Activated B cell treated with CpG ODN at 0.5 μM for 24 hours (primary cell): ENCODE measurements at regions not wholly inside any gene's neighbourhood (a gene's known extent, or its start where the extent isn't known, plus 50 kb on each side); places are given as distances from the start of the nearest gene placed in this dataset.

Experiments used
- ATAC-seq: fragments of 200-7000 bp; cut with Tn5 transposase; one replicate; pipeline ENCODE4 v1.10.0; 2021; ENCODE audit warnings: low read depth, mild to moderate bottlenecking, moderate library complexity
- CTCF ChIA-PET: fragments of 350-600 bp; sonication (Branson Sonifier 250); formaldehyde crosslinking; loops from one replicate; lab custom pipeline; 2021; ENCODE audit warnings: antibody characterized with exemption; lab: Charles Lee
- POLR2A ChIA-PET: fragments of 350-600 bp; sonication (Branson Sonifier 250); formaldehyde crosslinking; loops from one replicate; lab custom pipeline; 2021; ENCODE audit warnings: antibody characterized with exemption; lab: Charles Lee
- DNase-seq: peaks from one replicate; pipeline ENCODE4 v3.0.0; 2022
- H3K27ac Mint-ChIP-seq: one replicate; pipeline ENCODE4 v1.8.0; 2020; ENCODE audit warnings: mixed read lengths
- H3K27me3 Mint-ChIP-seq: one replicate; pipeline ENCODE4 v1.8.0; 2021; ENCODE audit warnings: mixed read lengths
- H3K36me3 Mint-ChIP-seq: one replicate; pipeline ENCODE4 v1.8.0; 2021; ENCODE audit warnings: low read depth, mixed read lengths
- H3K4me1 Mint-ChIP-seq: one replicate; pipeline ENCODE4 v1.8.0; 2021; ENCODE audit warnings: mixed read lengths
- H3K4me3 Mint-ChIP-seq: one replicate; pipeline ENCODE4 v1.8.0; 2020; ENCODE audit warnings: mild to moderate bottlenecking, mixed read lengths
- H3K9me3 Mint-ChIP-seq: one replicate; pipeline ENCODE4 v1.8.0; 2020; ENCODE audit warnings: mixed read lengths
- CTCF ChIP-seq: fragments of 200-600 bp; IDR thresholded peaks from one replicate; pipeline ENCODE4 v1.8.0; 2022; ENCODE audit warnings: antibody characterized with exemption, mild to moderate bottlenecking
- intact Hi-C: fragments of 100-400 bp; cut with micrococcal nuclease; formaldehyde crosslinking; loops from one replicate; pipeline ENCODE4 v1.15.1; 2024

- no peak overlapping the region for H3K27ac Mint-ChIP-seq
- no peak for DNase-seq
- ChIA-PET CTCF (no interaction called here), POLR2A (no interaction called here)
- ATAC-seq = no peak
- H3K9me3 Mint-ChIP-seq = no peaks in the 10 kb centered on the region
- H3K27me3 Mint-ChIP-seq = no peaks in the 10 kb centered on the region
- TF ChIP-seq CTCF = no peak
- intact Hi-C loops = no loop called here
- no peaks in the 10 kb centered on the region for H3K4me1 Mint-ChIP-seq
- H3K4me3 Mint-ChIP-seq = no peak overlapping the region
- no peaks in the 10 kb centered on the region for H3K36me3 Mint-ChIP-seq
These were observed 69.4 kb upstream of the COPS8 start for GRCh38 chr2:237016121-237016915.

GRCh38 chr2:237020090-237020489, 65.6 kb upstream of the COPS8 start:
- Mint-ChIP-seq H3K9me3 (no peaks in the 10 kb centered on the region), H3K27ac (no peak overlapping the region), H3K4me3 (no peak overlapping the region), H3K36me3 (no peaks in the 10 kb centered on the region), H3K4me1 (no peaks in the 10 kb centered on the region), H3K27me3 (peaks cover 6% of the 10 kb centered on the region)
- ChIA-PET POLR2A (no interaction called here), CTCF (no interaction called here)
- intact Hi-C loops = no loop called here
- DNase-seq (no peak), ATAC-seq (no peak)
- no peak for TF ChIP-seq CTCF

GRCh38 chr2:237022533-237022932, 63.2 kb upstream of the COPS8 start:
- no peak for TF ChIP-seq CTCF
- peaks cover 6% of the 10 kb centered on the region for H3K27me3 Mint-ChIP-seq
- no peaks in the 10 kb centered on the region for H3K36me3 Mint-ChIP-seq
- ChIA-PET CTCF (no interaction called here), POLR2A (no interaction called here)
- DNase-seq (no peak), ATAC-seq (no peak)
- H3K4me3 Mint-ChIP-seq = no peak overlapping the region
- intact Hi-C loops = no loop called here
- H3K4me1 Mint-ChIP-seq = no peaks in the 10 kb centered on the region
- H3K9me3 Mint-ChIP-seq = no peaks in the 10 kb centered on the region
- no peak overlapping the region for H3K27ac Mint-ChIP-seq

- Mint-ChIP-seq H3K27me3 (peaks cover 6% of the 10 kb centered on the region), H3K27ac (no peak overlapping the region)
These were observed 61.4 kb upstream of the COPS8 start for GRCh38 chr2:237024255-237024654.

More at GRCh38 chr2:237024255-237024654, 61.4 kb upstream of the COPS8 start:
- CTCF ChIA-PET = interaction anchor here (2.2 to 2.3 kb wide), 2 partner anchors 511 to 671 kb away, joined by 6 to 8 read pairs; no protein-coding TSS in a partner anchor
- TF ChIP-seq CTCF = no peak
- H3K36me3 Mint-ChIP-seq = no peaks in the 10 kb centered on the region
- intact Hi-C loops = no loop called here
- no peak overlapping the region for H3K4me3 Mint-ChIP-seq
- H3K4me1 Mint-ChIP-seq = no peaks in the 10 kb centered on the region
- DNase-seq (no peak), ATAC-seq (no peak)
- no peaks in the 10 kb centered on the region for H3K9me3 Mint-ChIP-seq
- POLR2A ChIA-PET = no interaction called here
